GM12878 (cell line): ENCODE measurements at regions not wholly inside any gene's neighbourhood (a gene's known extent, or its start where the extent isn't known, plus 50 kb on each side); places are given as distances from the start of the nearest gene placed in this dataset.

Experiments used
- ATAC-seq: fragments of 200-7000 bp; cut with Tn5 transposase; 3 replicates; pipeline ENCODE4 v1.9.1; 2020; ENCODE audit warnings: mild to moderate bottlenecking, moderate library complexity
- BruUV-seq: library from RNA; stranded (reverse); fragments of 400-500 nt; replicated peaks from 2 replicates; lab custom pipeline; 2021; lab: Mats Ljungman, UMichigan
- CTCF ChIA-PET: fragments of 300-600 bp; sonication (Branson Sonifier 250); formaldehyde crosslinking; extraction: SDS; loops from one replicate; lab custom pipeline; 2021; ENCODE audit warnings: inconsistent platforms; lab: Yijun Ruan, JAX
- POLR2A ChIA-PET: fragments of 350-600 bp; formaldehyde crosslinking; extraction: SDS; loops from one replicate; lab custom pipeline; 2021; ENCODE audit warnings: inconsistent platforms; lab: Charles Lee
- RAD21 ChIA-PET: fragments of 300-600 bp; sonication (Branson Sonifier 250); formaldehyde crosslinking; loops from one replicate; lab custom pipeline; 2023; ENCODE audit warnings: antibody characterized with exemption; ENCODE audit not compliant: unreplicated experiment; lab: Charles Lee
- SMC1A ChIA-PET: fragments of 300-600 bp; sonication (Branson Sonifier 250); formaldehyde crosslinking; loops from one replicate; lab custom pipeline; 2023; ENCODE audit not compliant: unreplicated experiment, uncharacterized antibody; lab: Charles Lee
- DNase-seq: peaks from one replicate; pipeline ENCODE4 v3.0.0-alpha.2; 2011; ENCODE audit warnings: low read depth, low spot score
- FAIRE-seq: peaks from 3 replicates; lab custom pipeline; 2011; peaks lifted over from hg19 to GRCh38; lab: Jason Lieb, UNC
- H2AFZ ChIP-seq: 2 replicates; pipeline ENCODE4 v1.6.0; 2011; ENCODE audit warnings: low read depth, low read length, control low read depth; ENCODE audit not compliant: control insufficient read depth
- H3K27ac ChIP-seq: 2 replicates; pipeline ENCODE4 v1.5.1; 2011; ENCODE audit warnings: control low read depth; ENCODE audit not compliant: control insufficient read depth, insufficient read depth
- H3K27me3 ChIP-seq, 2 experiments: replicated peaks in 1 of 2; 2 replicates each; pipeline versions ENCODE4 v1.6.0 to v1.6.1; 2011; ENCODE audit warnings: low read length in 1 of 2; ENCODE audit not compliant: control insufficient read depth in 2 of 2, insufficient read depth in 2 of 2
- H3K36me3 ChIP-seq, 2 experiments: 2 replicates each; pipeline ENCODE4 v1.5.1; 2011; ENCODE audit warnings: low read length in 1 of 2; ENCODE audit not compliant: control insufficient read depth in 2 of 2, insufficient read depth in 2 of 2
- H3K4me1 ChIP-seq: 2 replicates; pipeline ENCODE4 v1.6.1; 2011; ENCODE audit warnings: mild to moderate bottlenecking, low read length, moderate library complexity, mixed read lengths; ENCODE audit not compliant: control insufficient read depth, insufficient read depth
- H3K4me2 ChIP-seq: 2 replicates; pipeline ENCODE4 v1.6.0; 2011; ENCODE audit warnings: control low read depth; ENCODE audit not compliant: control insufficient read depth, insufficient read depth
- H3K4me3 ChIP-seq: fragments of 200-600 bp; sonication (generic); 2 replicates; pipeline ENCODE4 v1.5.1; 2016
- H3K79me2 ChIP-seq: 2 replicates; pipeline ENCODE4 v1.6.0; 2011; ENCODE audit warnings: low read length; ENCODE audit not compliant: control insufficient read depth, insufficient read depth
- H3K9ac ChIP-seq: 2 replicates; pipeline ENCODE4 v1.8.0; 2011; ENCODE audit warnings: low read length, control low read depth, mixed read lengths; ENCODE audit not compliant: control insufficient read depth, insufficient read depth
- H3K9me3 ChIP-seq: replicated peaks from 3 replicates; pipeline ENCODE4 v1.5.1; 2011; ENCODE audit warnings: mild to moderate bottlenecking, low read length; ENCODE audit not compliant: control insufficient read depth, insufficient read depth
- H4K20me1 ChIP-seq: 2 replicates; pipeline ENCODE4 v1.6.0; 2011; ENCODE audit not compliant: control insufficient read depth, insufficient read depth
- BCL11A ChIP-seq: IDR thresholded peaks from 2 replicates; pipeline ENCODE4 v1.6.1; 2011; ENCODE audit warnings: low read depth, low read length
- BHLHE40 ChIP-seq, 2 experiments: fragments of 450-650 bp in 1 of 2; IDR thresholded peaks; 2 replicates each; pipeline ENCODE4 v1.6.1; 2011 to 2017; ENCODE audit warnings: low read depth in 2 of 2, borderline replicate concordance in 1 of 2, improper control_type of control experiment in 1 of 2, low read length in 1 of 2, mild to moderate bottlenecking in 1 of 2
- CREB1 ChIP-seq: IDR thresholded peaks from 2 replicates; pipeline ENCODE4 v1.6.1; 2012; ENCODE audit warnings: low read depth, mild to moderate bottlenecking, inconsistent platforms
- EP300 ChIP-seq, 2 experiments: fragments of 150-350 bp in 1 of 2; IDR thresholded peaks; 2 replicates each; pipeline ENCODE4 v1.6.1; 2011 to 2012; ENCODE audit warnings: low read depth in 2 of 2, low read length in 2 of 2, borderline replicate concordance in 1 of 2, improper control_type of control experiment in 1 of 2, inconsistent platforms in 1 of 2; ENCODE audit not compliant: control insufficient read depth in 1 of 2
- ETV6 ChIP-seq, 2 experiments: fragments of 450-650 bp in 1 of 2; IDR thresholded peaks in 1 of 2; conservative IDR thresholded peaks in 1 of 2; 2 replicates each; pipeline ENCODE4 v1.6.1; 2014; ENCODE audit warnings: antibody characterized with exemption in 1 of 2, borderline replicate concordance in 1 of 2, low read depth in 1 of 2, mild to moderate bottlenecking in 1 of 2, moderate library complexity in 1 of 2
- FOXK2 ChIP-seq: fragments of 450-650 bp; IDR thresholded peaks from 2 replicates; pipeline ENCODE4 v1.6.1; 2017; ENCODE audit warnings: mild to moderate bottlenecking, moderate library complexity
- HDAC6 ChIP-seq: fragments of 200-600 bp; sonication (generic); IDR thresholded peaks from one replicate; pipeline ENCODE4 v1.8.0; 2017; ENCODE audit warnings: antibody characterized with exemption; ENCODE audit not compliant: unreplicated experiment
- NR2C1 ChIP-seq: fragments of 450-650 bp; IDR thresholded peaks from 2 replicates; pipeline ENCODE4 v1.6.1; 2017; ENCODE audit warnings: antibody characterized with exemption, mild to moderate bottlenecking, moderate library complexity
- RELA ChIP-seq: fragments of 450-650 bp; IDR thresholded peaks from 2 replicates; pipeline ENCODE4 v1.8.0; 2014; ENCODE audit warnings: borderline replicate concordance; ENCODE audit not compliant: partially characterized antibody
- ZNF207 ChIP-seq: fragments of 450-650 bp; IDR thresholded peaks from 2 replicates; pipeline ENCODE4 v1.6.1; 2014; ENCODE audit warnings: antibody characterized with exemption, mild to moderate bottlenecking, borderline replicate concordance
- ZSCAN29 ChIP-seq: fragments of 450-650 bp; IDR thresholded peaks from 2 replicates; pipeline ENCODE4 v1.6.1; 2017; ENCODE audit warnings: mild to moderate bottlenecking, moderate library complexity
- WGBS: methylation state at CpG from one replicate; pipeline ENCODE4 v1.1.6; 2016; ENCODE audit warnings: low lambda C conversion rate; ENCODE audit not compliant: insufficient replicate concordance, insufficient coverage; ENCODE audit errors: missing lambda C conversion rate; 5-methylcytosine and 5-hydroxymethylcytosine counted together
- in situ Hi-C: fragments of 300-500 bp; cut with MboI; formaldehyde crosslinking; loops from 9 replicates; pipeline ENCODE4 v1.14.3; 2018; ENCODE audit warnings: mixed read lengths
- intact Hi-C: fragments of 100-400 bp; cut with micrococcal nuclease; formaldehyde crosslinking; loops from one replicate; pipeline ENCODE4 v1.14.2; 2022; ENCODE audit not compliant: unreplicated experiment
- TF ChIP-seq, protein P1 (sequence below): fragments of 450-650 bp; IDR thresholded peaks from 2 replicates; pipeline ENCODE4 v1.6.1; 2017; ENCODE audit warnings: mild to moderate bottlenecking, low read depth, inconsistent platforms; ENCODE audit not compliant: poor library complexity, severe bottlenecking
- TF ChIP-seq, protein P2 (sequence below): fragments of 450-650 bp; IDR thresholded peaks from 2 replicates; pipeline ENCODE4 v1.6.1; 2018; ENCODE audit warnings: borderline replicate concordance, mild to moderate bottlenecking; ENCODE audit not compliant: partially characterized antibody
- TF ChIP-seq, protein P3 (sequence below): fragments of 450-650 bp; IDR thresholded peaks from 2 replicates; pipeline ENCODE4 v1.6.1; 2017; ENCODE audit warnings: antibody characterized with exemption, mild to moderate bottlenecking, moderate library complexity

DNA sequence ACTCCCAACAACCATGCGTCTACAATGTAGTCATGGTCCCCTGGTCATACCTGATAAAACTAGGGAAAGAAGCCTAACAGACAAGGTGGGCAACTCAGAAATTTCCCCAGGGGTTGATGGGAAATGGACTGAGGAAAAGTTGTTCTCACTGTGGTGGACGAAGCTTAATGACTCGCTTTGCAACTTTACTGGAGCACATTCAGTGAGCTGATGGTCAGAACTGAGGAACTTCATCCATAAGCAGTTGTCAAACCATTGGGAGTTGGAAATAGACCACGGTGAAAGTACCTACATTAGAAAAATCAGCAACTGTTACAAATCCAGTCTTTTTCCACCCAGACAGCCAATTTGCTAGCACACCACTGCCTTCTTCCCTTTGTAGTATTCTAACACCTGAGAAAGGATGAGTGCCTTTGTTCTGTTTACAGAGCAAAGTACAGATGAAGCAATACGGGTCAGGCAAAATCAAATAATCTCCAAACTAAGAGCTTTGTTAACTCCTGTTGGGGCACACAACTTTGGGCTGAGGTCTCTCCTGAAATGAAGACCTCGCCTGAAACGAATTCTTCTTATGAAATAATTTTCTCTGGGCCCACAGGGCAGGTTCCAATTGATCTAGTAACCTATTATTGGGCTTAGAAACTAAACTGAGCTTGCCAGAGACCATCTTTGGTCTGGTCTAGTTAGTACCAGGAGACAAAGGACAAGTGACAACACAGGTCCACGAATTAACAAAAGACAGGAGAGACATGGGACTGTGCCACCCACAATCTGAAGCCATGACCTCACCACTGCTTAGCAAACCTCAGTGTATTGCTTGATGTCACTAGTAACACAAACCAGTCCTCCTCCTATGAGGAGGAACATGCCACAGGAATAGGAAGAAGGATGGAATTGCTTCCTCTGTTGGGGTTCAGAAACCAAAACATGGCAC, 58.9 kb upstream of the NFKB1 start:
- Histone ChIP-seq H3K36me3 (no peaks in the 10 kb centered on the region), H3K9ac (no peak overlapping the region), H2AFZ (no peak overlapping the region; the same call in 1 of the 2 replicates), H3K27me3 (no peaks in the 10 kb centered on the region), H3K79me2 (no peaks in the 10 kb centered on the region), H3K4me3 (no peak overlapping the region), H3K9me3 (no peaks in the 10 kb centered on the region; the same call in 2 of the 3 replicates), H4K20me1 (no peaks in the 10 kb centered on the region), H3K4me1 (no peaks in the 10 kb centered on the region), H3K27ac (no peak overlapping the region), H3K4me2 (no peak overlapping the region)
- in situ Hi-C loops (no loop called here), intact Hi-C loops (no loop called here)
- ChIA-PET CTCF (interaction anchor here (0.8 to 1.6 kb wide), 3 partner anchors 10 to 183 kb away, joined by 3 to 4 read pairs (median 3); no protein-coding TSS in a partner anchor), POLR2A (no interaction called here), RAD21 (no interaction called here), SMC1A (interaction anchor here (1.0 to 1.3 kb wide), 3 partner anchors 12 to 186 kb away, joined by 3 read pairs; no protein-coding TSS in a partner anchor)
- DNase-seq (no peak), ATAC-seq (no peak), FAIRE-seq (no peak)
- no TSS peak for BruUV-seq
- 58% methylated on average over 8 of the region's 8 CpGs for WGBS
- TF ChIP-seq HDAC6 (no peak), EP300 (IDR thresholded peaks at IDR 0.05; ENCODE audit: borderline replicate concordance in 1 of 2, control insufficient read depth in 1 of 2, low read depth in 2 of 2, low read length in 2 of 2) (no peak), FOXK2 (no peak), NR2C1 (no peak), CREB1 (no peak), RELA (no peak), BHLHE40 (IDR thresholded peaks at IDR 0.05; ENCODE audit: borderline replicate concordance in 1 of 2, low read depth in 2 of 2, low read length in 1 of 2) (no peak), ZNF207 (no peak), ZSCAN29 (no peak), BCL11A (no peak), ETV6 (conservative IDR thresholded peaks at IDR 0.05 in 1 of 2, IDR thresholded peaks at IDR 0.05 in 1 of 2; ENCODE audit: borderline replicate concordance in 1 of 2, low read depth in 1 of 2) (no peak)
- TF ChIP-seq, protein P1, sequence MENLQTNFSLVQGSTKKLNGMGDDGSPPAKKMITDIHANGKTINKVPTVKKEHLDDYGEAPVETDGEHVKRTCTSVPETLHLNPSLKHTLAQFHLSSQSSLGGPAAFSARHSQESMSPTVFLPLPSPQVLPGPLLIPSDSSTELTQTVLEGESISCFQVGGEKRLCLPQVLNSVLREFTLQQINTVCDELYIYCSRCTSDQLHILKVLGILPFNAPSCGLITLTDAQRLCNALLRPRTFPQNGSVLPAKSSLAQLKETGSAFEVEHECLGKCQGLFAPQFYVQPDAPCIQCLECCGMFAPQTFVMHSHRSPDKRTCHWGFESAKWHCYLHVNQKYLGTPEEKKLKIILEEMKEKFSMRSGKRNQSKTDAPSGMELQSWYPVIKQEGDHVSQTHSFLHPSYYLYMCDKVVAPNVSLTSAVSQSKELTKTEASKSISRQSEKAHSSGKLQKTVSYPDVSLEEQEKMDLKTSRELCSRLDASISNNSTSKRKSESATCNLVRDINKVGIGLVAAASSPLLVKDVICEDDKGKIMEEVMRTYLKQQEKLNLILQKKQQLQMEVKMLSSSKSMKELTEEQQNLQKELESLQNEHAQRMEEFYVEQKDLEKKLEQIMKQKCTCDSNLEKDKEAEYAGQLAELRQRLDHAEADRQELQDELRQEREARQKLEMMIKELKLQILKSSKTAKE, result no peak
- TF ChIP-seq, protein P2, sequence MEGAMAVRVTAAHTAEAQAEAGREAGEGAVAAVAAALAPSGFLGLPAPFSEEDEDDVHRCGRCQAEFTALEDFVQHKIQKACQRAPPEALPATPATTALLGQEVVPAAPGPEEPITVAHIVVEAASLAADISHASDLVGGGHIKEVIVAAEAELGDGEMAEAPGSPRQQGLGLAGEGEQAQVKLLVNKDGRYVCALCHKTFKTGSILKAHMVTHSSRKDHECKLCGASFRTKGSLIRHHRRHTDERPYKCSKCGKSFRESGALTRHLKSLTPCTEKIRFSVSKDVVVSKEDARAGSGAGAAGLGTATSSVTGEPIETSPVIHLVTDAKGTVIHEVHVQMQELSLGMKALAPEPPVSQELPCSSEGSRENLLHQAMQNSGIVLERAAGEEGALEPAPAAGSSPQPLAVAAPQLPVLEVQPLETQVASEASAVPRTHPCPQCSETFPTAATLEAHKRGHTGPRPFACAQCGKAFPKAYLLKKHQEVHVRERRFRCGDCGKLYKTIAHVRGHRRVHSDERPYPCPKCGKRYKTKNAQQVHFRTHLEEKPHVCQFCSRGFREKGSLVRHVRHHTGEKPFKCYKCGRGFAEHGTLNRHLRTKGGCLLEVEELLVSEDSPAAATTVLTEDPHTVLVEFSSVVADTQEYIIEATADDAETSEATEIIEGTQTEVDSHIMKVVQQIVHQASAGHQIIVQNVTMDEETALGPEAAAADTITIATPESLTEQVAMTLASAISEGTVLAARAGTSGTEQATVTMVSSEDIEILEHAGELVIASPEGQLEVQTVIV, result no peak
- TF ChIP-seq, protein P3, sequence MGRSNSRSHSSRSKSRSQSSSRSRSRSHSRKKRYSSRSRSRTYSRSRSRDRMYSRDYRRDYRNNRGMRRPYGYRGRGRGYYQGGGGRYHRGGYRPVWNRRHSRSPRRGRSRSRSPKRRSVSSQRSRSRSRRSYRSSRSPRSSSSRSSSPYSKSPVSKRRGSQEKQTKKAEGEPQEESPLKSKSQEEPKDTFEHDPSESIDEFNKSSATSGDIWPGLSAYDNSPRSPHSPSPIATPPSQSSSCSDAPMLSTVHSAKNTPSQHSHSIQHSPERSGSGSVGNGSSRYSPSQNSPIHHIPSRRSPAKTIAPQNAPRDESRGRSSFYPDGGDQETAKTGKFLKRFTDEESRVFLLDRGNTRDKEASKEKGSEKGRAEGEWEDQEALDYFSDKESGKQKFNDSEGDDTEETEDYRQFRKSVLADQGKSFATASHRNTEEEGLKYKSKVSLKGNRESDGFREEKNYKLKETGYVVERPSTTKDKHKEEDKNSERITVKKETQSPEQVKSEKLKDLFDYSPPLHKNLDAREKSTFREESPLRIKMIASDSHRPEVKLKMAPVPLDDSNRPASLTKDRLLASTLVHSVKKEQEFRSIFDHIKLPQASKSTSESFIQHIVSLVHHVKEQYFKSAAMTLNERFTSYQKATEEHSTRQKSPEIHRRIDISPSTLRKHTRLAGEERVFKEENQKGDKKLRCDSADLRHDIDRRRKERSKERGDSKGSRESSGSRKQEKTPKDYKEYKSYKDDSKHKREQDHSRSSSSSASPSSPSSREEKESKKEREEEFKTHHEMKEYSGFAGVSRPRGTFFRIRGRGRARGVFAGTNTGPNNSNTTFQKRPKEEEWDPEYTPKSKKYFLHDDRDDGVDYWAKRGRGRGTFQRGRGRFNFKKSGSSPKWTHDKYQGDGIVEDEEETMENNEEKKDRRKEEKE, result no peak
